MM.1S (cell line): ENCODE measurements at regions not wholly inside any gene's neighbourhood (a gene's known extent, or its start where the extent isn't known, plus 50 kb on each side); places are given as distances from the start of the nearest gene placed in this dataset.

ENCODE experiments used
- EZH2 ChIP-seq: fragments of 300-600 bp; sonication (generic); optimal IDR thresholded peaks from 2 replicates; pipeline ENCODE3; 2017; ENCODE audit warnings: low read depth, mild to moderate bottlenecking, antibody characterized with exemption, low read length, mixed read lengths
- EZH2phosphoT487 ChIP-seq: fragments of 300-600 bp; sonication (generic); IDR thresholded peaks from 2 replicates; pipeline ENCODE4 v1.6.1; 2018; ENCODE audit warnings: antibody characterized with exemption, low read length
- TF ChIP-seq, protein P1 (sequence below): fragments of 300-600 bp; sonication (generic); IDR thresholded peaks from 2 replicates; pipeline ENCODE4 v1.5.1; 2016; ENCODE audit warnings: antibody characterized with exemption, low read length, mixed read lengths

DNA sequence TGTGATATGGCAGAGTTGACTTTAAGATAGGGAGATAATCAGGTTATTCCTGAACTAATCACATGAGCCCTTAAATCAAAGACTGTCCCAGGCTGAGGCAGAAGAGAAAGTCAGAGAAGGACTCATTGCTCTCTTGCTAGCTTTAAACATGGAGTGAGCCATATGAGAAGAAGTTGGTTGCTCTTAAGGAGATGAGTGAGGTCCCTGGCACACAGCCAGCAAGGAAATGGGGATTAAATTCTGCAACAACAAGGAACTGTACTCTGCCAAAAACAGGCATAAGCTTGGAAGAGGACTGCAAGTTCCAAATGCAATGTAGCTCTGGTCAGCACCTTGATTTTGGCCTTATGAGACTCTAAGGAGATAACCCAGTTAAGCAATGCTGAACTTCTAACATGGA, 457.0 kb downstream of the PLOD2 start:
- TF ChIP-seq EZH2phosphoT487 (no peak), EZH2 (no peak)
- TF ChIP-seq, protein P1, sequence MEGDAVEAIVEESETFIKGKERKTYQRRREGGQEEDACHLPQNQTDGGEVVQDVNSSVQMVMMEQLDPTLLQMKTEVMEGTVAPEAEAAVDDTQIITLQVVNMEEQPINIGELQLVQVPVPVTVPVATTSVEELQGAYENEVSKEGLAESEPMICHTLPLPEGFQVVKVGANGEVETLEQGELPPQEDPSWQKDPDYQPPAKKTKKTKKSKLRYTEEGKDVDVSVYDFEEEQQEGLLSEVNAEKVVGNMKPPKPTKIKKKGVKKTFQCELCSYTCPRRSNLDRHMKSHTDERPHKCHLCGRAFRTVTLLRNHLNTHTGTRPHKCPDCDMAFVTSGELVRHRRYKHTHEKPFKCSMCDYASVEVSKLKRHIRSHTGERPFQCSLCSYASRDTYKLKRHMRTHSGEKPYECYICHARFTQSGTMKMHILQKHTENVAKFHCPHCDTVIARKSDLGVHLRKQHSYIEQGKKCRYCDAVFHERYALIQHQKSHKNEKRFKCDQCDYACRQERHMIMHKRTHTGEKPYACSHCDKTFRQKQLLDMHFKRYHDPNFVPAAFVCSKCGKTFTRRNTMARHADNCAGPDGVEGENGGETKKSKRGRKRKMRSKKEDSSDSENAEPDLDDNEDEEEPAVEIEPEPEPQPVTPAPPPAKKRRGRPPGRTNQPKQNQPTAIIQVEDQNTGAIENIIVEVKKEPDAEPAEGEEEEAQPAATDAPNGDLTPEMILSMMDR: no peak
